ENCODE measurements at regions not wholly inside any gene's neighbourhood (a gene's known extent, or its start where the extent isn't known, plus 50 kb on each side); places are given as distances from the start of the nearest gene placed in this dataset.

GRCh38 chr14:98853063-98853729 is 418.8 kb downstream of the BCL11B start:
- no peak for TF ChIP-seq EP300 (IDR thresholded peaks at IDR 0.05)
- TF ChIP-seq POLR2A (IDR thresholded peaks at IDR 0.05): no peak
- TF ChIP-seq, protein P1, sequence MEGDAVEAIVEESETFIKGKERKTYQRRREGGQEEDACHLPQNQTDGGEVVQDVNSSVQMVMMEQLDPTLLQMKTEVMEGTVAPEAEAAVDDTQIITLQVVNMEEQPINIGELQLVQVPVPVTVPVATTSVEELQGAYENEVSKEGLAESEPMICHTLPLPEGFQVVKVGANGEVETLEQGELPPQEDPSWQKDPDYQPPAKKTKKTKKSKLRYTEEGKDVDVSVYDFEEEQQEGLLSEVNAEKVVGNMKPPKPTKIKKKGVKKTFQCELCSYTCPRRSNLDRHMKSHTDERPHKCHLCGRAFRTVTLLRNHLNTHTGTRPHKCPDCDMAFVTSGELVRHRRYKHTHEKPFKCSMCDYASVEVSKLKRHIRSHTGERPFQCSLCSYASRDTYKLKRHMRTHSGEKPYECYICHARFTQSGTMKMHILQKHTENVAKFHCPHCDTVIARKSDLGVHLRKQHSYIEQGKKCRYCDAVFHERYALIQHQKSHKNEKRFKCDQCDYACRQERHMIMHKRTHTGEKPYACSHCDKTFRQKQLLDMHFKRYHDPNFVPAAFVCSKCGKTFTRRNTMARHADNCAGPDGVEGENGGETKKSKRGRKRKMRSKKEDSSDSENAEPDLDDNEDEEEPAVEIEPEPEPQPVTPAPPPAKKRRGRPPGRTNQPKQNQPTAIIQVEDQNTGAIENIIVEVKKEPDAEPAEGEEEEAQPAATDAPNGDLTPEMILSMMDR (IDR thresholded peaks at IDR 0.05): no peak
- Histone ChIP-seq H3K27me3 (peaks cover 25% of the 10 kb centered on the region), H3K9me3 (no peaks in the 10 kb centered on the region), H3K27ac (no peak overlapping the region), H3K4me3 (no peak overlapping the region), H3K4me1 (no peaks in the 10 kb centered on the region), H3K36me3 (no peaks in the 10 kb centered on the region)
- 63 to 75% methylated on average over 9 to 10 of the region's 10 CpGs for WGBS, 2 donors (ENCODE audit: low coverage in 1 of 2)
- no peak for ATAC-seq

- Histone ChIP-seq H3K27me3 (peaks cover 43% of the 10 kb centered on the region), H3K27ac (no peak overlapping the region), H3K4me1 (no peaks in the 10 kb centered on the region), H3K4me3 (no peak overlapping the region), H3K36me3 (no peaks in the 10 kb centered on the region), H3K9me3 (no peaks in the 10 kb centered on the region)
- TF ChIP-seq POLR2AphosphoS5 (IDR thresholded peaks at IDR 0.05) (no peak), EP300 (IDR thresholded peaks at IDR 0.05) (no peak), POLR2A (IDR thresholded peaks at IDR 0.05) (no peak)
- TF ChIP-seq, protein P1 (IDR thresholded peaks at IDR 0.05): no peak
- WGBS, 2 donors (ENCODE audit: low coverage in 1 of 2): 77 to 85% methylated on average over 12 to 13 of the region's 13 CpGs
- ATAC-seq: no peak
These were observed 415.9 kb downstream of the BCL11B start for GRCh38 chr14:98855926-98856715.

GRCh38 chr14:98858158-98858557 is 413.8 kb downstream of the BCL11B start:
- H3K4me1 ChIP-seq: no peaks in the 10 kb centered on the region
- 88 to 91% methylated on average over 6 to 7 of the region's 7 CpGs for WGBS, 2 donors (ENCODE audit: low coverage in 1 of 2)

DNA sequence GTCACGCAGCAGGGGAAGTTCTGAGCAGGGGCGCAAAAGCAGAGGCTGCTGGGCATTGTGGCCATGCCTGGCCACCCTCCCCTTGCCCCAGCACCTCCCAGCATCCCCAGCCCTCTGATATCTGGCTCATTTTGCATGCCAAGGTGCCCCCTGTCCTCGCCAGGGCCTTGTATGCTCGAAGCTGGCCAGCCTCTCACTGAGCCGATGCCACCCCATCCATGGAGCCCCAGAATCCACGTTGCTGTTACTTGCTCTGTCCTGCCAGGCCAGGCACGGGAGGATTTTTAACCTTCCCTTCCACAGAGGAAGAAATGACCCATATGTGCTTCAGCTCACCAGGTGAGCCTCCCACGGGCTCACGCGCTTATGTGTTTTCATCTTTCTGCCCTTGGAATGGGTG is 413.4 kb downstream of the BCL11B start:
- no peaks in the 10 kb centered on the region for H3K36me3 ChIP-seq
- ATAC-seq: no peak
- TF ChIP-seq POLR2A (IDR thresholded peaks at IDR 0.05) (no peak), EP300 (IDR thresholded peaks at IDR 0.05) (no peak), POLR2AphosphoS5 (IDR thresholded peaks at IDR 0.05) (no peak)
- TF ChIP-seq, protein P1 (IDR thresholded peaks at IDR 0.05): no peak
- no peaks in the 10 kb centered on the region for H3K9me3 ChIP-seq
- WGBS, 2 donors (ENCODE audit: low coverage in 1 of 2): 83 to 92% methylated on average over 2 of the region's 10 CpGs
- H3K27ac ChIP-seq: no peak overlapping the region
- peaks cover 42% of the 10 kb centered on the region for H3K27me3 ChIP-seq
- H3K4me3 ChIP-seq: no peak overlapping the region
- no peaks in the 10 kb centered on the region for H3K4me1 ChIP-seq

More at GRCh38 chr14:98858158-98858557, 413.8 kb downstream of the BCL11B start:
- Histone ChIP-seq H3K27me3 (peaks cover 43% of the 10 kb centered on the region), H3K36me3 (no peaks in the 10 kb centered on the region), H3K4me3 (no peak overlapping the region), H3K9me3 (no peaks in the 10 kb centered on the region), H3K27ac (no peak overlapping the region)
- TF ChIP-seq, protein P1 (IDR thresholded peaks at IDR 0.05): no peak
- TF ChIP-seq POLR2A (IDR thresholded peaks at IDR 0.05): no peak
- TF ChIP-seq EP300 (IDR thresholded peaks at IDR 0.05): no peak
- no peak for TF ChIP-seq POLR2AphosphoS5 (IDR thresholded peaks at IDR 0.05)
- ATAC-seq: peak; percentile 19
